ENCODE measurements at regions not wholly inside any gene's neighbourhood (a gene's known extent, or its start where the extent isn't known, plus 50 kb on each side); places are given as distances from the start of the nearest gene placed in this dataset.
"Not testable (repeated sequence)": the region's sequence is repeated elsewhere in the genome, so short reads cannot be mapped to it uniquely, and the experiment has no call there.

DNA sequence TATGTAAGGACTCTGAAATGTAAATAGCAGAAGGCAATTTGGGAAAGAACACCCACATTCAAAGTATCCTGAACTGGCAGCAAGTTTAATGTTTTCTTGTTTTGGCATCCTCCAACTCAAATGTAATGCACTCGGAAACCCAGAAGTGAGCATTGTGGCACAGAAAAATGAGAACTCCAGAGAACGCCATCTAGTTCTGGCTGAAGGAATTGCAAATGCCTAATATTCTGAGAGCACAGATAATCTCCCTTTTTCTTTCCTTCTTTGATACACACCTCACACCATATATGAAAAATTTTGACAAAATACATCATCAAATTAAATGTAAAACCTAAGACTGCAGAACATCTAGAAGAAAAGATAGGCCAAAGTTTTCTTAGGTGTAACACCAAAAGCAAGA lies 52.1 kb downstream of the PWWP3B start:
- no peak for DNase-seq

DNA sequence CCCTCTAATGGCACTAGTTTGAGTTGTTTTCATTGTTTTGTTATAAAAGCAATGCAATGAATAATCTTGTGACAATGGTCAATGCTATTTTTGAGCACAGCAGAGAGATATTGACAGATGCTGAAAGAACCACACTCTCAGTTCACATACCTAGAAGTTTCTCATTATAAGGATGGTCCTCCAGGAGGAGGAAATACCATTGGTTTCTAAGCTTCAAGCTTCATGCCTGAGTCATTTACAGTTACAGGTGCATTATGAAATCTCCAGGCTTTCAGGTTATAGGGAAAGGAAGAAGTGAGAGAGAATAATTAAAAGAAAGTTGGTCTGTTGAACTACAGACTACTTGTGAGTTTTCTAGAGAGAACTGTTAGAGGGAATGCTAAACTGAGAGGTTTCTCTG lies 75.3 kb downstream of the PWWP3B start:
- no peak for DNase-seq

DNA sequence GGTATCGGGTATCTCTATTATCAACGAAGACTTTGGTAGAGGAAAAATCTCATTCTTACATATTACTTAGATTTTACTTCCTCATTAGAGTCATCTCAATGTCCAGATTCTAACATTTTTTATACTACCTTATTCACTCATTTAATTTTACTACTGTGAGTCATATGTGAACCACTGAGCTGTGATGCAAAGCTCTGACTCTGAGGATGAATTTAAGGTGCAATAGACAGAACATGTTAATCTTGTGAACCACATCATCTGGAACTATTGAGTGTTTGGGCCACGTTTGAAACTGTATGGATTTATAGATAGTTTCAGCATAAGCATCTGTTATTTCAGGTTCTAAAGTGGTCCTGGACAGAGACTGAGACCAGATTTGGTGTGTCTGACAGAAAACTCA lies 78.4 kb downstream of the PWWP3B start:
- DNase-seq = no peak

DNA sequence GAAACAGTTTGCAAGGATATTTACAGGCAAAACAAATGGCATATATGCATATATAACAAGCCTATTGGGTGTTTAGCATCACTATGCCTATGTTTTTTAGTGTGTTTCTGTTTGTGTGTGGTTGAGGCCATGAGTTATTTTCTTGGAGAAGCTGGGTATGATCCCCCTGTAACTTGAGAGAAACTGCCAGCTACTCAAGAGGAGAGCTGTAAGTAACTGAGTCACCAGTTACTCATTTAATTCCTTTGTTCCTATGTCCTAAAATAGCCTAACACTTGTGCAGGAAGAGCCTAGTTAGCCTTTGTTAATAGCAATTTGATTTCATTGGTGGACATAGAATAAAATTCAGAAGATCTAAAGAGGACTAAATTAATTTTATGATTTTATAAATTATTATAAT lies 79.1 kb downstream of the PWWP3B start:
- no peak for DNase-seq

DNA sequence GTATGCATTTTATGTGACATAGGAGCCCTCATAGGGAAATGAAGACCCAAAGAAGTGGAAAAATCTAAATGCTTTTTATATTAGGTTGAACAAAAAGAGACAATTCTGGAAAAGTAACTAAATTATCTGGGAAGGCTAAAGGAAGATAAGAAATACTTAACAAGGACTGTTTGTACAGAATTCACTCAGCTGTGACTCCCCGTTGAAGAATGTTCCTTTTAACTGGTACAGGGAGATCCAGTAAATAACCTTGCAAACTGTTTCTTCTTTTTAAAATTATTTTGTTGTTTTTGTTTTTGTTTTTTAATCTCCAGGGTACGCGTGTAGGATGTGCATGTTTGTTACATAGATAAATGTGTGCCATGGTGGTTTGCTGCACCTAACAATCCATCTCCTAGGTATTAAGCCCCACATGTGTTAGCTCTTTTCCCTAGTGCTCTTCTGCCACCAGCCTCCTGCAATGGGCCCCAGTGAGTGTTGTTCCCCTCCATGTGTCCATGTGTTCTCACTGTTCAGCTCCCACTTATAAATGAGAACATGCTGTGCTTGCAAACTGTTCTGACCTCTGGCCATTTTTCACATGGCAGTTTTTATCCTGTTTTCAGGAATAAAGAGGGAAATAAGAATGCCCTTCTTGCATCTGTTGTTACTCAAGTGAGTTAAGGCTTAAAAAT lies 81.7 kb downstream of the PWWP3B start:
- no peak for DNase-seq

DNA sequence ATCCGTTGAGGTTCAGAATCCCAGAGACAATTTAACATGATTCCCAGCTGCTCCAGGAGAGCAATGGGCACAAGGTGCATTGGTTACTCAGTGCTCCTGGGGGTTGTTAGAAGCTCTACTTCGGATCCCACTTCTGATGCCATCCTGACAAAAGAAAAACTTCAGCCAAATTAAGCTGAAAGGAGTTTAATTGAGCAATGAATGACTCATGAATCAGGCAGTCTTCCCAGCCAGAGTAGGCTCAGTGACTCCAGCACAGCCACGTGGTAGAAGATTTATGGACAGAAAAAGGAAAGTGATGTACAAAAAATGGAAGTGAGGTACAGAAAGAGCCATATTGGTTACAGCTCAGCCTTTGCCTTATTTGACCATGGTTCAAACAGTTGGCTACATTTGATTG lies 95.7 kb downstream of the PWWP3B start:
- no peak for DNase-seq

DNA sequence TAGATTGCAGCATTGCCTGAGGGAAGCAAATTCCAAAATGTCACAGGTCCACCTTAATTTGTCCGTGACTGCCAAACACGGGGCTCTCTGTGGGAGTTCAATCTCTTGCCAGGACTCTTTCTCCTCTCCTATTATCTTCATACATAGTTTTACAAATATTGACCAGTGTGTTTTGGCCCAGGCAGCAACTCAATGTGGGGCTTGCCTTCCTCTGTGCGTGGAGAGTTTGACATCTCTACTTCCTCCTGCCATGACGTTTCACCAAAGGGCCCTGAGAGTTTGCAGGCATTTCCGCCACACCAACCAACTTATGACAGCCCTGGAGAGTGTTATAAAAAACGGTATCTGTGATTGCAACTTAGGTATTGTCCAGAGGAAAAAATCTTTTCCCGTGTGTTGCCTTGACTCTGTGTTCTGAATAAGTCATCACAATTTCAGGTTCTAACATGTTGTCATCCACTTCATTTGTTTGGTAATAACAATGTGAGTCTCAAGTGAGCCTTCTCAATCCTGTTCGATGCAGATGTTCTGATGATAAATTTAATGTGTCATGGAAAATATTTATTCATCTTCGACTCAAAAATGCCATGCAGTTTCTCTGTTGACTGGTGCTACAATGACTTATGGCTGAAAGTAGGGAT lies 106.0 kb downstream of the PWWP3B start:
- DNase-seq = not testable (repeated sequence)

DNA sequence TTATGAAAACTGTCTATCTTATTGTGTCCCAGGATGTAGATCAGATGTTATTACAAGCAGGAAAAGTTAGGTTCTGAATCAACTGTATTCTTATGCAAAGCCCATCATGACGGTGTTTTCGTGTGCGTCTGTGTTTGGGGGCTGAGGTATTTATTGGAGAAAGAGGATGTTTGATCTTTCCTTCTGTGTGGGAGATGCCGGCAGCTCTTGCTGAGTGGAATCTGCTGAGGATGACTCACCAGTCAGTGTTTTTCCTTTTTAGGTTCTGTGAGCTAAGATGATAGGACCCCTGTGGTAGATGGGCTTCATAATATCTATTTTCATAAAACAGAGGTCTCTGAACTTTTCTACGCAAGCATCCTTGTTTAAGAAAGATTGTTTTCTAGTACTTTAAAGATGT lies 107.1 kb downstream of the PWWP3B start:
- DNase-seq = not testable (repeated sequence)

DNA sequence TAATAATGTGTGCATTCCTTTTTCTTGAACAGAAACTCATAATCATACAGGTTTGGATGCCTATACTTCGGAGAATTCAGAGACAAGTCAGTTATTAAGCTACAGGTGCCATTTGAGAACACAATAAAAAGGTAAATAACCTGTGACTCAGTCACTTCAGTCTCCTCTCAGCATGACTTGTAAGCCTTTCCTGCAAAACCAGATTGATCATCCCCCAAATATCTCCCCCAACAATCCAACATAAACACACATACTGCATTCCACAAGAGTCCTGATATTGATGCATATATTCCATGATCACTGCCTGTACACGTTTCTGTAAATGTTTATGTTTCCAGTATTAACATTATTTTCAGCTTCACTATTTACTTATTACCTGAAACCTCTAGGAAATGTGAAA lies 110.8 kb downstream of the PWWP3B start:
- DNase-seq = no peak

DNA sequence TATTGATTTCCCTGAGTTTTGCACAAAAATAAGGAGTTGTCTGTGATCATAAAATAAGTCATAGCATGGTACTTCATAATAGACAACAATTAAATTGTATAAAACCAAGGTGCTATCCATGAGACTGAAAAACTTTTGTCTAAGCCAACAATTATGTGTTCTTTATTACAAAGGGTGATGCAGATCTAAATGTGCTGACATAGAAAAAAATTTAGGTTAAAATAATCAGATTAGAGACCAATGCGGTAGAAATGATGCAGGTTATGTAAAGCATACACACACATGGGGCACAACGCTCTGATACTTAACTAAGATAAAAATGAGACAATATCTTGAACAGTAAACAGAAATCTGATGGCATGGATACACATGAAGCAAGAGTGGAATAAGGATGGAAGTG lies 113.3 kb downstream of the PWWP3B start:
- no peak for DNase-seq

DNA sequence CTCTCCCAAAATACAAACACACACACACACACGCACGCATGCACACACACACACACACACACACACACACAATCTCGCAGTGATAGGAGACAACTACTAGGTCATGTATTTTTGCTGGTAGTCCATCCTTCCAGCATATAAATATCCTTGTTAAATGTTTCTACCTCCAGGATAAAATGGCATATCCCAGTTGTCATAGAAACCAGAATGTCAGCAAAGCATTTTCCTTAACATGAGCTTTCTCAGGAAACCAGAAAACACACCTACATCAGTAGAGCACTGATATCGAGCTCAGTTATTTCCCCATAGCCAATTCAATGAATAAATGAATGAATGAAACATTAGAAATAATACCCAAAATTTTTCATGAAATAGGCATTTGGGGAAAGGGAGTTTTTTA lies 115.7 kb downstream of the PWWP3B start:
- DNase-seq = no peak

DNA sequence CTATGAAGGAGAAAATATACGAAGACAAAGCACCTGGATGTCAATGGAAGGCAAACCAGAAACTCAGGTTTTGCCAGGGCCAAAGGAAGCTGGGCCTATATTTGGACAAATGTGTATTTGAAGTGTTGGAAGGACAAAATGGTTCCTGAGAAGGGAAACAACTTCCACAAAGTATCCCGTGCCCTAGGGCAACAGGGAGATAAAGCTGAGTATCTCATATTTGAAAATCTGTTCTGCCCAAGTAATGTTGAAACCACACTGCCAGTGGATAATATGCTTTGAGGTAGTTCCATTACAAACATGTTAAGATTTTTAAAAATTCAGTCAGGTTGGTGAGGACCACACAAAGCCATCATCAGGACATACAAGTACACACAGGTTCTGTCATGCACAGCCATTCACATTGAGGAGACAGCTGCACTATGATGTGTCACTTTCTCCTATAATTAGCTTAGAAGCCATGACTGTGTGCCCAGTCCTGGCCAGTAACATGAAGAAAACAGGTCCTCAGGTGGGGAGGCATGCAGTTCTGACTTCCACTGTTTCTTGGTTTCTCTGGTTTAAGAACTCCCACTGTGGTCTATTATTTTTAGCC lies 116.4 kb downstream of the PWWP3B start:
- no peak for DNase-seq

DNA sequence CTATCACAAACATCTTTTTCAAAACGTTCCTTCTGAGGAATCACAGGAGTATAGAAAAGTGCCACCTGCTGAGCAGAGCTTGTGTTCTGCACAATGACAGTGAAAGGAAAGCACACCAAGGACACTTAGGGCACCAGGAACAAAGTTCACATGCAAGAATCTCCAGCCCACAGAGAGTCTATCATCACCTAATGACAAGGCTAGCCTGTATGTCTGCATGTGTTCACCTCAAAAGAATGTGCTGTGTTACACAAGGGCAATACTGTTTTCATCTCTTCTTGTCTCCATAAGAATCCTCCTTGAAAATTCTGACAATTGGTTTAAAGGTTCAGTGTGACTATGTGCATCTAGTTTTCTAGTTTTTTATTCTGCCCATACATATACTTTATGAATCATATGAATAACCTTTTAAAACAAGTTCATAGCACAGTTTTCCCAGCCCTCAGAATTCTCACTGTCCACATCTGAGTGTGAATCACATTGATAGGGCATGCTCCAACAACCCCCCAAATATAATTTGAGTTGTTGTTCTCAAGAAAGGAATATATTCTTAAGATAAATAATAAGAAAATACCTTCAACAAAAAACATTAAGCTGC lies 118.0 kb downstream of the PWWP3B start:
- no peak for DNase-seq

DNA sequence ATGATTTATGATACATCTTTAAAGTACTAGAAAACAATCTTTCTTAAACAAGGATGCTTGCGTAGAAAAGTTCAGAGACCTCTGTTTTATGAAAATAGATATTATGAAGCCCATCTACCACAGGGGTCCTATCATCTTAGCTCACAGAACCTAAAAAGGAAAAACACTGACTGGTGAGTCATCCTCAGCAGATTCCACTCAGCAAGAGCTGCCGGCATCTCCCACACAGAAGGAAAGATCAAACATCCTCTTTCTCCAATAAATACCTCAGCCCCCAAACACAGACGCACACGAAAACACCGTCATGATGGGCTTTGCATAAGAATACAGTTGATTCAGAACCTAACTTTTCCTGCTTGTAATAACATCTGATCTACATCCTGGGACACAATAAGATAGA lies 122.7 kb downstream of the PWWP3B start:
- not testable (repeated sequence) for DNase-seq

DNA sequence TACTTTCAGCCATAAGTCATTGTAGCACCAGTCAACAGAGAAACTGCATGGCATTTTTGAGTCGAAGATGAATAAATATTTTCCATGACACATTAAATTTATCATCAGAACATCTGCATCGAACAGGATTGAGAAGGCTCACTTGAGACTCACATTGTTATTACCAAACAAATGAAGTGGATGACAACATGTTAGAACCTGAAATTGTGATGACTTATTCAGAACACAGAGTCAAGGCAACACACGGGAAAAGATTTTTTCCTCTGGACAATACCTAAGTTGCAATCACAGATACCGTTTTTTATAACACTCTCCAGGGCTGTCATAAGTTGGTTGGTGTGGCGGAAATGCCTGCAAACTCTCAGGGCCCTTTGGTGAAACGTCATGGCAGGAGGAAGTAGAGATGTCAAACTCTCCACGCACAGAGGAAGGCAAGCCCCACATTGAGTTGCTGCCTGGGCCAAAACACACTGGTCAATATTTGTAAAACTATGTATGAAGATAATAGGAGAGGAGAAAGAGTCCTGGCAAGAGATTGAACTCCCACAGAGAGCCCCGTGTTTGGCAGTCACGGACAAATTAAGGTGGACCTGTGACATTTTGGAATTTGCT lies 123.8 kb downstream of the PWWP3B start:
- not testable (repeated sequence) for DNase-seq

DNA sequence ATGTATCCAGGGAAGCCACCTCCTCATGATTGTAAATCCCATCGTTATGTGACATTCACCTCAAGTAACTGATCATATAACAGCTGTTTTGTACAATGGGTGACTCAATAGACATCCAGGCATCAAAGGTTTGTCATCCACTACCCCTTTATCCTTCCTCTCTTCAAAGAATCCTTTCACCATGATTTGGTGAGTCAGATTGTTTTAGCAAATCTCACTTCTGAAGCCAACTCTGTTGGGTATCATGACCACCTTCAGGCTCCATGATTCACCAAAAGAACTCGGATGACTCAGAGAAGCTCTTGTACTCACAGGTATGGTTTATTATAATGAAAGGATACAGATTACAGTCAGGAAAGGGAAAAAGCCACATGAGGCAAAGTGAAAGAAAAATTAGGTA lies 132.1 kb downstream of the PWWP3B start:
- no peak for DNase-seq

DNA sequence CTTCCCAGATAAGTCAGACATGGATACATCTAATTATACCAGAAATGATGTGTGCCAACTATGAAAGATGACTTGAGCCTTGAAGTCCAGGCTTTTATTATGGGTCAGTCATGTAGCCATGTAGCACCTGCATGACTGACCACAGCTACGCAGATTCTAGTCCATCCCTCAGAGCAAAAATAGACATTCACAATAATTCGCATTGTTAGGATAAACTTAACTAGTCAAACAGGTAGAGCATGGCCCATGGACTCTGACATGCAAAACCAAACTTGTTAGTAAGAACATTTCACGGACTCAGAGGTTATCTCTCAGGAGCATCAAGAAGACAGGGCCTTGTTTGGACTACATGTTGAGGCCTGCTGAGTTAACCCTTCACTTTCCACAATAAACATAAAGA lies 132.6 kb downstream of the PWWP3B start:
- no peak for DNase-seq

DNA sequence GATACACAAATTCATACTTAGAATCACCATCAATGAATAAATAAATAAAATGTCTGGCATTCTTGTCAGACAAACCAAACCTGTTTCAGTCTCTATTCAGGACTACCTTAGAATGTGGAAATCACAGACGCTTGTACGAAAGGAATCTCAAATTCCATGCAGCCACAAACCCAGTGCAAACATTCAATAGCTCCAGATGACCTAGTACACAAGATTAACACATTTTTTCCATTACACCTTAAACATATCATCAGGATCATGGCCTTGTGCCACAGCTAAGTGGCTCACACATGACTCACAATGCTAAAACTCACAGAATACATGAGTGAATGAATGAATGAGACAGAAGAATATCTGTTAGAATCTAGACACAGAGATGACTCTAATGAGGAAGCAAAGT lies 134.2 kb downstream of the PWWP3B start:
- no peak for DNase-seq

DNA sequence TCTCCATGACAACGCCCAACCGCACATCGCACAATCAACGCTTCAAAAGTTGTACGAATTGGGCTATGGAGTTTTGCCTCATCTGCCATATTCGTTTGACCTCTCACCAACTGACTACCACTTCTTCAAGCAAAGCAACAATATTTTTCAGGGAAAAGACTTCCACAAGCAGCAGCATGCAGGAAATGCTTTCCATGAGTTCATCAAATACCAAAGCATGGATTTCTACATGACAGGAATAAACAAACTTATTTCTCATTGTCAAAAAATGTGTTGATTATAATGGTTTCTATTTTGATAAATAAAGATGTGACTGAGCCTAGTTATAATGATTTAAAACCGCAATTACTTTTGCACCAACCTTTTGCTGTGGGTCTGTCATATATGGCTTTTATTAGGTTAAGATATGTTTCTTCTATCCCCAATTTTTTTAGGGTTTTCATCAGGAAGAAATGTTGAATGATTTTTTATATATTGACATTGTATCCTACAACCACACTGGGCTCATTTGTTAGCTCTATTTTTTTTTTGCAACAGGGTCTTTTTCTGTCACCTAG lies 138.4 kb downstream of the PWWP3B start:
- no peak for DNase-seq

DNA sequence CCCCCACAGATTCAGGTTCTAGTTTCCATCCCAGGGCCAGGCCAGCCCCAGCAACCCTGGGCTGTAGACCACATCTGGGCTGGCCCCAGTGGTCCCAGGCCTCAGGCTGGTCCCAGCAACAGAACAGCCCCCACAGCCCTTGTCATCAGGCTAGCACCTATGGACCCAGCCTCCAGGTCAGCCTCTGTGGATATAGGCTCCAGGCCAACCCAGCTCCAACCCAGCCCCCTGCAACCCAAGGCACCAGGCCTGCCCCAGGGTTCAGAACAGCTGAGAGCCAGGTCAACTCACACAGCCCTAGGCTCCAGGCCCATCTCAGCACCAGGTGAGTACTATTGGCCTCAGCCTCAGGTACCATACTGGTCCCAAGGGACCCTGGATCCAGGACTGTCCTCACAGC lies 155.3 kb downstream of the PWWP3B start:
- DNase-seq = no peak

DNA sequence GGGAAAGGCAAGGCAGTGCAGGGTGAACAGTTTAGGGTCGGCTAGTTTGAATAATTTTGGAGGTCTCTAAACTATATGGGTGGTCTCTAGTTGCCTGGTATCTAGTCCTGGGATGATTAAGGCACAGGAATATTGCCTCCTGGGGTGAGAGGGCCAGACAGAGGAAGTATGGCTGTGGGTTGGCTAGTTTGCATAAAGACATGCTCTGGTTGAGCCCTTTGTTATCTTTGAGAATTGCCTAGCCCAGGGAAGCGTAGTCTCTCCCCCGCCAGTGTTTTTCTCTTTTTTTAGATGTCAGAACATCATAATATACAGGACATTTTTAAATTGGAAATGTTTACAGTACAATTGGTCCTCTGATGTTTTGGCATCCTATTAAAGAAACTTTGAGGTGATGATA lies 163.5 kb downstream of the PWWP3B start:
- DNase-seq = no peak

DNA sequence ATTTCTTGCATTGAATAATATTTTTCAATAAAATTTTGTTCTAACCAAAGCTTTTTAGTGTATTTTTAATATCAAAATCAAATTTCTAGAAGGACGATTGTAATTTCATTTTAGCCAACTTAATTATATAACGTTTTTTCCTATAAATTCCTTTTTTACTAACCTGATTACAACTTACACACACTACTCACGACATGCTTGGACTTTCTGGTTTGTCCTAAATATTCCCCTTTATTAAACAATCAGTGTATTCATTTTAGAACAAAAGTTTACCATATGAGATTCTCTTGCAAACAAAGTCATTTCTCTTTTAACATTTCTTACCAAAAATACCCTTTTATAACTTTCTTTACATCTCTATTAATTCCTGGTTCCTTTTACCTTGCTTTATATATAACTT lies 173.7 kb downstream of the PWWP3B start:
- no peak for DNase-seq

DNA sequence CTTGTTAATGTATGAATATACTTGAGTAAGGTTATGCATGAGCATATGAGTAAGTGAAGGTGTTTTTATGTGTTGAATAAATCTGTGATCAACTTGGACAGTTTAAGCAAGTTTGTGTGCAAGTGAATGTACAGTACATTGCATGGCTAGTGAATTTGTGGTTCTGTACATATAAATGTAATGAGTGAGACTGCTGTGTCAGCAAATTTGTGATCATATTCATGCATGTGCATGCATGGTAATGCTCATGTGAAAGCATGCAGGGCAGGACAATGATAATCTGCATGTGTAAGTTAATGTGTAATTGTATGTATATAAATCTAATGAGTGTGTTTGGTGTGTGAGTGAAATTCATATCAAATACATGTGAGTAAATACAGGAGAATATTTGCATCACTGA lies 188.5 kb downstream of the PWWP3B start:
- DNase-seq = no peak

DNA sequence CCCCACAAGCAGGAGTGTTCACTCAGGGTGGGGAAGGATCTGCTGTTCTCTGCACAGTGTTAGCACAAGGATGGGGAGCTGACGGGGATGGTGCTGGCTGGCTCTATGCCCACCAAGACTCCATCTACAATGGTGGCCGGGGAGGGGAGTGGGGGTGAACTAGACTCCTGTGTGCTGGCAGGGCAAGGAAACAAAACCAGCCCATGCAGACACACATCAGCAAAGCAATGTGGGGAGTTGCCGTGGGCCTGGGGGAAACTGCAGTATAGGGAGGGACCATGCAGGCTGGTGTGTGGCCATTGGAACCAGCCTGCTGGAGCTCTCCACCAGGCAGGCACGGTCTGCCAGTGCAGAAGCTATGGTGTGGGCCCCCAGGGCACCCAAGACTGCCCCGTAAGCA lies 195.1 kb downstream of the PWWP3B start:
- DNase-seq = no peak

Data from activated CD4-positive, alpha-beta T cell treated with anti-CD3 and anti-CD28 coated beads for 4 hours (primary cell).